Sigmoid colon (tissue), 6 donors: ENCODE measurements at regions not wholly inside any gene's neighbourhood (a gene's known extent, or its start where the extent isn't known, plus 50 kb on each side); places are given as distances from the start of the nearest gene placed in this dataset.
A peak's percentile ranks its signal among the peaks of the same experiment; 100 is the strongest.

Source experiments
- DNase-seq: peaks from one replicate; pipeline ENCODE4 v3.0.0-alpha.2; 2019
- H3K27ac ChIP-seq, 4 donors: fragments of 200-600 bp; sonication (generic); one replicate each; pipeline ENCODE4 v1.5.1; 2016 to 2019; ENCODE audit warnings: mild to moderate bottlenecking in 1 of 4
- H3K27me3 ChIP-seq, 3 donors: fragments of 200-600 bp; sonication (generic); one replicate each; pipeline ENCODE4 v1.5.1; 2019; ENCODE audit warnings: mild to moderate bottlenecking in 1 of 3
- H3K36me3 ChIP-seq, 4 donors: fragments of 200-600 bp; sonication (generic); one replicate each; pipeline ENCODE4 v1.5.1; 2016 to 2019
- H3K4me1 ChIP-seq, 4 donors: fragments of 200-600 bp; sonication (generic); one replicate each; pipeline ENCODE4 v1.5.1; 2017 to 2019
- H3K4me3 ChIP-seq, 4 donors: fragments of 200-600 bp; sonication (generic); one replicate each; pipeline ENCODE4 v1.5.1; 2017 to 2019; ENCODE audit warnings: mild to moderate bottlenecking in 2 of 4, moderate library complexity in 1 of 4
- H3K9me3 ChIP-seq, 4 donors: fragments of 200-600 bp in 3 of 4; sonication (generic) in 3 of 4; one replicate each; pipeline versions ENCODE4 v1.5.1 to v1.6.1; 2013 to 2019
- EP300 ChIP-seq, 4 donors: sonication (generic); formaldehyde crosslinking; IDR thresholded peaks; one replicate each; pipeline ENCODE4 v1.6.1; 2017; ENCODE audit warnings: antibody characterized with exemption in 4 of 4
- POLR2A ChIP-seq, 2 donors: fragments of 450-650 bp; IDR thresholded peaks; one replicate each; pipeline ENCODE4 v1.6.1; 2016; ENCODE audit warnings: antibody characterized with exemption in 2 of 2, mild to moderate bottlenecking in 2 of 2, moderate library complexity in 2 of 2
- POLR2AphosphoS5 ChIP-seq, 4 donors: sonication (generic); formaldehyde crosslinking; IDR thresholded peaks; one replicate each; pipeline ENCODE4 v1.6.1; 2017; ENCODE audit warnings: antibody characterized with exemption in 4 of 4
- WGBS, 2 donors: extraction: QIAGEN DNeasy Blood & Tissue Kit; methylation state at CpG; one replicate each; pipeline ENCODE4 v1.1.7; 2013; 5-methylcytosine and 5-hydroxymethylcytosine counted together
- intact Hi-C: fragments of 100-400 bp; cut with DNase I; formaldehyde crosslinking; loops from one replicate; pipeline ENCODE4 v1.15.1; 2023
- TF ChIP-seq, protein P1 (sequence below), 4 experiments: fragments of 450-650 bp in 3 of 4; fragments of 200-600 bp in 1 of 4; IDR thresholded peaks; one replicate each; pipeline ENCODE4 v1.5.1; 2016 to 2019; ENCODE audit warnings: antibody characterized with exemption in 4 of 4, mild to moderate bottlenecking in 3 of 4, moderate library complexity in 2 of 4
- donor health status: healthy with polysubstance abuse.
- donor health status: healthy.

DNA sequence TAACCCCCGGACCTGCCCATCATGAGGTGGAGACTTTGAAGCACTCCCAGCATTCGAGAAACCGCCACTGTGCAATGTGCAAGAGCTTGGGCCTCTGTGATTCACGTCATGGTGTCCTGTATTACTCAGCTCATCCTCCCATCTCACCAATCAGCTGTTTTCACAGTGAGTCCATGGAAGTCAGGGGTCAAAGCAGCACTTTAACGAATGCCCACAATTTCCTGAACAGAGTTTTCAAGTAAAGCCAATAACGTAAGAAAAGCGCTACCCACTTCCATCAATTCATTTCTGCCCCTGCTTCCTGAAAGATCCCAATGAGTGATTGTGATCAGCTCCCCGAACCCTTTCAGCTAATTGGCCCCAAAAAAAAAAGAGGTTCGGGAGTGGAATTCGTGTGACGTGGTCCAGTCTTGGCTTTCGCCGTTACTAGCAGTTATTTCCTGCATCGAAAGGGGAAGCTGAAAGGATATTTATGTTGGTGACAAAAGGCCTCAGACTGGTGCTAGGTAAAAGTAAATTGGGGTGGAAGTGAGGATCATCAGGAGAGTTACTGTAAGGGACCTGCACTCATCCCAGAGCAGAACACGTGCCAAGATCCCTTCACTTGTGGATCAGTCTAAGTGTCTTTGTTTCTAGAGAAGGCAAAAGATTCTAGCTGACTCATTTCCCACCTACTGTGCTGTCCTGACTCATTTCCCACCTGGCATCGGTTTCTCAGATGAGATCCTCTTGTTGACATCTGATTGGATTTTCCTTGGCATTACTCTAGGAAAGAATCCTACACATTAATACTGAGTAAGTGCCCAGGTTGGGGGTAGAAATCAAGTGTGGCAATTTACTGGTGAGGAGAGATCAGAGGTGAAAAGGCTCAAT, 136.7 kb upstream of the NUDT7 start:
- no peaks in the 10 kb centered on the region for H3K9me3 ChIP-seq
- no peaks in the 10 kb centered on the region for H3K36me3 ChIP-seq
- H3K4me3 ChIP-seq = no peak overlapping the region
- H3K27me3 ChIP-seq = no peaks in the 10 kb centered on the region
- no peaks in the 10 kb centered on the region for H3K4me1 ChIP-seq
- TF ChIP-seq EP300 (IDR thresholded peaks at IDR 0.05) = no peak
- no peak for TF ChIP-seq POLR2AphosphoS5 (IDR thresholded peaks at IDR 0.05)
- TF ChIP-seq, protein P1, sequence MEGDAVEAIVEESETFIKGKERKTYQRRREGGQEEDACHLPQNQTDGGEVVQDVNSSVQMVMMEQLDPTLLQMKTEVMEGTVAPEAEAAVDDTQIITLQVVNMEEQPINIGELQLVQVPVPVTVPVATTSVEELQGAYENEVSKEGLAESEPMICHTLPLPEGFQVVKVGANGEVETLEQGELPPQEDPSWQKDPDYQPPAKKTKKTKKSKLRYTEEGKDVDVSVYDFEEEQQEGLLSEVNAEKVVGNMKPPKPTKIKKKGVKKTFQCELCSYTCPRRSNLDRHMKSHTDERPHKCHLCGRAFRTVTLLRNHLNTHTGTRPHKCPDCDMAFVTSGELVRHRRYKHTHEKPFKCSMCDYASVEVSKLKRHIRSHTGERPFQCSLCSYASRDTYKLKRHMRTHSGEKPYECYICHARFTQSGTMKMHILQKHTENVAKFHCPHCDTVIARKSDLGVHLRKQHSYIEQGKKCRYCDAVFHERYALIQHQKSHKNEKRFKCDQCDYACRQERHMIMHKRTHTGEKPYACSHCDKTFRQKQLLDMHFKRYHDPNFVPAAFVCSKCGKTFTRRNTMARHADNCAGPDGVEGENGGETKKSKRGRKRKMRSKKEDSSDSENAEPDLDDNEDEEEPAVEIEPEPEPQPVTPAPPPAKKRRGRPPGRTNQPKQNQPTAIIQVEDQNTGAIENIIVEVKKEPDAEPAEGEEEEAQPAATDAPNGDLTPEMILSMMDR (IDR thresholded peaks at IDR 0.05) = no peak
- TF ChIP-seq POLR2A (IDR thresholded peaks at IDR 0.05) = no peak
- DNase-seq = no peak
- intact Hi-C loops = no loop called here
- WGBS, 2 donors = 58 to 68% methylated on average over 16 of the region's 16 CpGs
- peak overlapping the region in 1 of 4 donors; percentile 38 for H3K27ac ChIP-seq

- Histone ChIP-seq H3K9me3 (no peaks in the 10 kb centered on the region), H3K27me3 (peaks cover 0 to 6% (median 0%) of the 10 kb centered on the region in 3 donors), H3K4me1 (no peaks in the 10 kb centered on the region), H3K36me3 (no peaks in the 10 kb centered on the region), H3K27ac (no peak overlapping the region), H3K4me3 (no peak overlapping the region)
- DNase-seq = no peak
- intact Hi-C loops = no loop called here
- whole genome bisulfite sequencing, 2 donors = 55 to 73% methylated on average over 3 of the region's 3 CpGs
- TF ChIP-seq POLR2A (IDR thresholded peaks at IDR 0.05) (no peak), EP300 (IDR thresholded peaks at IDR 0.05) (no peak), POLR2AphosphoS5 (IDR thresholded peaks at IDR 0.05) (no peak)
- TF ChIP-seq, protein P1 (IDR thresholded peaks at IDR 0.05) = no peak
Measured at GRCh38 chr16:77588389-77588788, 133.9 kb upstream of the NUDT7 start.

GRCh38 chr16:77589071-77589765, 133.1 kb upstream of the NUDT7 start:
- H3K27ac ChIP-seq = no peak overlapping the region
- peaks cover 0 to 11% (median 0%) of the 10 kb centered on the region in 3 donors for H3K27me3 ChIP-seq
- WGBS, 2 donors = 81 to 86% methylated on average over 10 of the region's 10 CpGs
- H3K36me3 ChIP-seq = no peaks in the 10 kb centered on the region
- DNase-seq = no peak
- H3K4me3 ChIP-seq = no peak overlapping the region
- H3K4me1 ChIP-seq = no peaks in the 10 kb centered on the region
- TF ChIP-seq EP300 (IDR thresholded peaks at IDR 0.05) (no peak), POLR2AphosphoS5 (IDR thresholded peaks at IDR 0.05) (no peak), POLR2A (IDR thresholded peaks at IDR 0.05) (no peak)
- TF ChIP-seq, protein P1 (IDR thresholded peaks at IDR 0.05) = no peak
- no peaks in the 10 kb centered on the region for H3K9me3 ChIP-seq
- intact Hi-C loops = no loop called here

- H3K4me1 ChIP-seq = no peaks in the 10 kb centered on the region
- 77 to 84% methylated on average over 9 of the region's 9 CpGs for WGBS, 2 donors
- intact Hi-C loops = no loop called here
- no peaks in the 10 kb centered on the region for H3K9me3 ChIP-seq
- H3K36me3 ChIP-seq = no peaks in the 10 kb centered on the region
- no peak overlapping the region for H3K4me3 ChIP-seq
- no peak overlapping the region for H3K27ac ChIP-seq
- peaks cover 0 to 11% (median 0%) of the 10 kb centered on the region in 3 donors for H3K27me3 ChIP-seq
- no peak for DNase-seq
- TF ChIP-seq POLR2A (IDR thresholded peaks at IDR 0.05) = no peak
- no peak for TF ChIP-seq POLR2AphosphoS5 (IDR thresholded peaks at IDR 0.05)
- no peak for TF ChIP-seq EP300 (IDR thresholded peaks at IDR 0.05)
- TF ChIP-seq, protein P1 (IDR thresholded peaks at IDR 0.05) = no peak
Measured at GRCh38 chr16:77590707-77591106, 131.6 kb upstream of the NUDT7 start.
